Progenitor cell of endocrine pancreas (in vitro differentiated cells): ENCODE measurements at regions not wholly inside any gene's neighbourhood (a gene's known extent, or its start where the extent isn't known, plus 50 kb on each side); places are given as distances from the start of the nearest gene placed in this dataset.
"Not testable (repeated sequence)": the region's sequence is repeated elsewhere in the genome, so short reads cannot be mapped to it uniquely, and the experiment has no call there.

Experiments used
- DNase-seq: peaks from one replicate; pipeline ENCODE4 v3.0.0; 2021; ENCODE audit warnings: low spot score; ENCODE audit not compliant: unreplicated experiment
- H3K27ac Mint-ChIP-seq: 2 replicates; pipeline ENCODE4 v1.8.0; 2021; ENCODE audit warnings: mild to moderate bottlenecking, moderate library complexity, mixed read lengths
- H3K27me3 Mint-ChIP-seq: 2 replicates; pipeline ENCODE4 v1.8.0; 2021; ENCODE audit warnings: mixed read lengths
- H3K36me3 Mint-ChIP-seq: 2 replicates; pipeline ENCODE4 v1.8.0; 2022; ENCODE audit warnings: mixed read lengths; ENCODE audit not compliant: insufficient read depth
- H3K4me1 Mint-ChIP-seq: 2 replicates; pipeline ENCODE4 v1.8.0; 2021; ENCODE audit warnings: low read depth, mixed read lengths
- H3K4me3 Mint-ChIP-seq: 2 replicates; pipeline ENCODE4 v1.8.0; 2021; ENCODE audit warnings: low read depth, mild to moderate bottlenecking, moderate library complexity, mixed read lengths
- H3K9me3 Mint-ChIP-seq: 2 replicates; pipeline ENCODE4 v1.8.0; 2021; ENCODE audit warnings: low read depth, mixed read lengths
- CTCF ChIP-seq: fragments of 200-600 bp; sonication (generic); IDR thresholded peaks from one replicate; pipeline ENCODE4 v1.5.0; 2021; ENCODE audit warnings: antibody characterized with exemption, mild to moderate bottlenecking; ENCODE audit not compliant: unreplicated experiment

- no peak for DNase-seq
- Mint-ChIP-seq H3K4me1 (no peaks in the 10 kb centered on the region), H3K4me3 (no peak overlapping the region), H3K27ac (no peak overlapping the region), H3K9me3 (peaks cover 13% of the 10 kb centered on the region), H3K27me3 (no peaks in the 10 kb centered on the region), H3K36me3 (peaks cover 3% of the 10 kb centered on the region)
- TF ChIP-seq CTCF = no peak
These were observed 348.7 kb upstream of the SEMA3C start for GRCh38 chr7:81267508-81267907.

GRCh38 chr7:81264116-81264515, 345.3 kb upstream of the SEMA3C start:
- TF ChIP-seq CTCF = no peak
- no peaks in the 10 kb centered on the region for H3K27me3 Mint-ChIP-seq
- H3K36me3 Mint-ChIP-seq = peaks cover 8% of the 10 kb centered on the region
- H3K4me1 Mint-ChIP-seq = no peaks in the 10 kb centered on the region
- DNase-seq = no peak
- no peak overlapping the region for H3K4me3 Mint-ChIP-seq
- H3K27ac Mint-ChIP-seq = no peak overlapping the region
- peaks cover 33% of the 10 kb centered on the region for H3K9me3 Mint-ChIP-seq

- H3K27me3 Mint-ChIP-seq = no peaks in the 10 kb centered on the region
- no peak overlapping the region for H3K27ac Mint-ChIP-seq
- no peaks in the 10 kb centered on the region for H3K4me1 Mint-ChIP-seq
- peaks cover 31% of the 10 kb centered on the region for H3K9me3 Mint-ChIP-seq
- peaks cover 8% of the 10 kb centered on the region for H3K36me3 Mint-ChIP-seq
- TF ChIP-seq CTCF = no peak
- H3K4me3 Mint-ChIP-seq = no peak overlapping the region
- DNase-seq = no peak
These were observed 341.3 kb upstream of the SEMA3C start for GRCh38 chr7:81260152-81260551.

- no peak for DNase-seq
- Mint-ChIP-seq H3K4me3 (no peak overlapping the region), H3K4me1 (no peaks in the 10 kb centered on the region), H3K27ac (no peak overlapping the region), H3K9me3 (peaks cover 23% of the 10 kb centered on the region), H3K36me3 (peaks cover 8% of the 10 kb centered on the region), H3K27me3 (no peaks in the 10 kb centered on the region)
- TF ChIP-seq CTCF = peak; percentile 41
These were observed 338.1 kb upstream of the SEMA3C start for GRCh38 chr7:81256991-81257390.

- DNase-seq = no peak
- Mint-ChIP-seq H3K4me1 (no peaks in the 10 kb centered on the region), H3K9me3 (peaks cover 13% of the 10 kb centered on the region), H3K27me3 (no peaks in the 10 kb centered on the region), H3K27ac (no peak overlapping the region), H3K36me3 (no peaks in the 10 kb centered on the region), H3K4me3 (no peak overlapping the region)
- no peak for TF ChIP-seq CTCF
These were observed 329.6 kb upstream of the SEMA3C start for GRCh38 chr7:81248420-81248819.

- H3K27ac Mint-ChIP-seq, DNase-seq, H3K27me3 Mint-ChIP-seq, H3K4me1 Mint-ChIP-seq, H3K36me3 Mint-ChIP-seq, H3K4me3 Mint-ChIP-seq: not testable (repeated sequence)
- H3K9me3 Mint-ChIP-seq = peaks cover 13% of the 10 kb centered on the region
These were observed 328.5 kb upstream of the SEMA3C start for GRCh38 chr7:81247364-81247763.
